ENCODE measurements at regions not wholly inside any gene's neighbourhood (a gene's known extent, or its start where the extent isn't known, plus 50 kb on each side); places are given as distances from the start of the nearest gene placed in this dataset.

DNA sequence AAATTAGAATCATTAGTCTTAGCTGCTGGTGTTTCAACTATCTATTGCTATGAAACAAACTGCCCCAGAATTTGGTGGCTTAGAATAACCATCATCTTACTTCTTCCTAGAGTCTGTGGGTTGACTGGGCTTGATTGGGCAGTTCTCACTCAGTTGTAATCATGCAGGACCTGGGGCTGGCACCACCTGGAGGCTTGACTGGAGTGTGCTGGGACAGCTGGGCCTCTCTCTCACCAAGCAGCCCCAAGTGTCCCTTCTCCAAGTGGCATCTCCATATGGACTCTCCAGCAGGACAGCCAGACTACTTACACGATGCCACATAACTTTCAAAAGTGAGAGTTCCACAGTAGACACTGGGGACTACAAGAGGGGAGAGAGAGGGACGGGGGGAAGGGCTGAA, 140.3 kb upstream of the ATP1B1 start:
- DNase-seq (ENCODE audit: insufficient read length, low spot score) = no peak
- TF ChIP-seq, protein P1, sequence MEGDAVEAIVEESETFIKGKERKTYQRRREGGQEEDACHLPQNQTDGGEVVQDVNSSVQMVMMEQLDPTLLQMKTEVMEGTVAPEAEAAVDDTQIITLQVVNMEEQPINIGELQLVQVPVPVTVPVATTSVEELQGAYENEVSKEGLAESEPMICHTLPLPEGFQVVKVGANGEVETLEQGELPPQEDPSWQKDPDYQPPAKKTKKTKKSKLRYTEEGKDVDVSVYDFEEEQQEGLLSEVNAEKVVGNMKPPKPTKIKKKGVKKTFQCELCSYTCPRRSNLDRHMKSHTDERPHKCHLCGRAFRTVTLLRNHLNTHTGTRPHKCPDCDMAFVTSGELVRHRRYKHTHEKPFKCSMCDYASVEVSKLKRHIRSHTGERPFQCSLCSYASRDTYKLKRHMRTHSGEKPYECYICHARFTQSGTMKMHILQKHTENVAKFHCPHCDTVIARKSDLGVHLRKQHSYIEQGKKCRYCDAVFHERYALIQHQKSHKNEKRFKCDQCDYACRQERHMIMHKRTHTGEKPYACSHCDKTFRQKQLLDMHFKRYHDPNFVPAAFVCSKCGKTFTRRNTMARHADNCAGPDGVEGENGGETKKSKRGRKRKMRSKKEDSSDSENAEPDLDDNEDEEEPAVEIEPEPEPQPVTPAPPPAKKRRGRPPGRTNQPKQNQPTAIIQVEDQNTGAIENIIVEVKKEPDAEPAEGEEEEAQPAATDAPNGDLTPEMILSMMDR (IDR thresholded peaks at IDR 0.05; ENCODE audit: insufficient read depth, missing control alignments) = no peak
- no peak for FAIRE-seq

GRCh38 chr1:168966636-168967035, 139.9 kb upstream of the ATP1B1 start:
- DNase-seq (ENCODE audit: insufficient read length, low spot score) (no peak), FAIRE-seq (no peak)
- TF ChIP-seq, protein P1 (IDR thresholded peaks at IDR 0.05; ENCODE audit: insufficient read depth, missing control alignments) = no peak

- TF ChIP-seq, protein P1 (IDR thresholded peaks at IDR 0.05; ENCODE audit: insufficient read depth, missing control alignments) = no peak
- FAIRE-seq (no peak), DNase-seq (ENCODE audit: insufficient read length, low spot score) (no peak)
Observed at GRCh38 chr1:168970926-168971659, 135.4 kb upstream of the ATP1B1 start.

DNA sequence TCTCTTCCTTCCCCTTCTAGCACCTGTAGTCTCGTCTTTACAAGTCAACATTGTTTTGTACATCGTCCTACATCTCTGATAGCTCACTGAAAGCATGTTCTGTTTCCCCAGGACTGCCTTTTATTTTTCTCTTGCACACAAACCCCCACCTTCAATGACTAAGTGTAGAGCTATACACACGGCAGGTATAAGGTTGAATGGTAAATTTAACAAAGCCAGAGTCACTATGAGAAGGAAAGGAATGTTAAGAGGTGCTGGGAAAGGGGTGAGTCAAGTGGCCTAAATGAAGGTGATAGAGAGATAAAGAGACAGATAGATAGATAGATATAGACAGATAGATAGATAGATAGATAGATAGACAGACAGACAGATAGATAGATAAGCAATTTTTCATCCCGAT, 134.3 kb upstream of the ATP1B1 start:
- TF ChIP-seq, protein P1 (IDR thresholded peaks at IDR 0.05; ENCODE audit: insufficient read depth, missing control alignments) = no peak
- no peak for DNase-seq (ENCODE audit: insufficient read length, low spot score)
- FAIRE-seq = no peak

DNA sequence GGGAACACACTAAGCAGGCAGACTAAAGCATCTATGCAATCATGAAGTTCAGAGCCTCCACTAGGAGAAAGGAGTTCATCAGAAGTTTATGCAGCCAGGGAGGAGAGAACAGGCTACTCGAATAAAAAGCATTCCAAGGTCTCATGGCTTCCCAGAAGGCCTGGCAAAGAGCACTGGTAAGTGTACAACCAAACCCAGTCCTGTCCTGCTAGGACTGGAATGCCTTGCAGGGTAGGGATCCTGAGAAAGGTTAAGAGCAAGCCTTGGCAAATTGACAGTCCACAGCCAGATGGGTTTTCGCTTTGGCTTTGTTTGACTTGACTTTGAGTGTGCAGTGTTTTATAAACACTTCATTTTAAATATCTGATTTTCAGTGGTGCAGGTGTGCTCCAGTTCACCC, 133.6 kb upstream of the ATP1B1 start:
- FAIRE-seq = no peak
- DNase-seq (ENCODE audit: insufficient read length, low spot score) = no peak

DNA sequence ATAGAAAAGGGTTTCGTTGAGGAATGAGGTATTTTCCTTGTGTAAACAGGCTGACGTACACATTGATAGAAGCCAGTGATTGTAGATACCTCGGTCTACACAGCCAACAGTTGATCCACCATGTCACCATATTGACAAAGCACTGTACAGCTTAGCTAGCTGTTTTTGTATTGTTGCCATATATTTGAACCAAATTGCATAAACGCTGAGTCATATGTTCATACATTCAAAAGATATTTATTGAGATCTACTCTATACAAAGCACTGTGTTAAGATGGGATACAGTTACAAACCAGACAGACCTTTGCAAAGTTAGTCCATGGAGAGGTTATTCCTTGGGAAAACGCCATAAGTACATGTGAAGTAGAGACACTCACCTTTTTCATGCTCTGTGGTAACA, 132.4 kb upstream of the ATP1B1 start:
- DNase-seq (ENCODE audit: insufficient read length, low spot score) = no peak
- TF ChIP-seq, protein P1 (IDR thresholded peaks at IDR 0.05; ENCODE audit: insufficient read depth, missing control alignments) = no peak
- FAIRE-seq = peak; percentile 85

More for the DNA sequence above, 133.6 kb upstream of the ATP1B1 start:
- TF ChIP-seq, protein P1 (IDR thresholded peaks at IDR 0.05; ENCODE audit: insufficient read depth, missing control alignments) = no peak

DNA sequence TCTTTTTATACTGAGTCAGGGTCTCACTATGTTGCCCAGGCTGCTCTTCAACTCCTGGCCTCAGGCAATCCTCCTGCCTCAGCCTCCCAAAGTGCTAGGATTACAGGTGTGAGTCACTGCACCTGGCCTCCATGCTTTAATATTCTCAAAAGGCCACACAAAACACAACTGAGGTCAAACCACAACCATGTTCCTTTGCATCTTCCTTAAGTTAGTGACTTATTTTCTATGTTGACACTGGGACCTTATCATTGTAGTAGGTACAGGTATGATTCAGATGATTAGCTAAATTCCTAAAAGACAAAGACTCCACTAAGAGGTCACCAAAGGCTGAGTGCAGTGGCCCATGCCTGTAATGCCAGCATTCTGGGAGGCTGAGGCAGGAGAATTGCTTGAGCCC, 131.9 kb upstream of the ATP1B1 start:
- TF ChIP-seq, protein P1 (IDR thresholded peaks at IDR 0.05; ENCODE audit: insufficient read depth, missing control alignments) = no peak
- DNase-seq (ENCODE audit: insufficient read length, low spot score) (no peak), FAIRE-seq (no peak)
